GM12878 (cell line): ENCODE measurements at regions not wholly inside any gene's neighbourhood (a gene's known extent, or its start where the extent isn't known, plus 50 kb on each side); places are given as distances from the start of the nearest gene placed in this dataset.

Experiments used
- ATAC-seq: fragments of 200-7000 bp; cut with Tn5 transposase; 3 replicates; pipeline ENCODE4 v1.9.1; 2020; ENCODE audit warnings: mild to moderate bottlenecking, moderate library complexity
- BruUV-seq: library from RNA; stranded (reverse); fragments of 400-500 nt; replicated peaks from 2 replicates; lab custom pipeline; 2021; lab: Mats Ljungman, UMichigan
- CTCF ChIA-PET: fragments of 300-600 bp; sonication (Branson Sonifier 250); formaldehyde crosslinking; extraction: SDS; loops from one replicate; lab custom pipeline; 2021; ENCODE audit warnings: inconsistent platforms; lab: Yijun Ruan, JAX
- POLR2A ChIA-PET: fragments of 350-600 bp; formaldehyde crosslinking; extraction: SDS; loops from one replicate; lab custom pipeline; 2021; ENCODE audit warnings: inconsistent platforms; lab: Charles Lee
- RAD21 ChIA-PET: fragments of 300-600 bp; sonication (Branson Sonifier 250); formaldehyde crosslinking; loops from one replicate; lab custom pipeline; 2023; ENCODE audit warnings: antibody characterized with exemption; ENCODE audit not compliant: unreplicated experiment; lab: Charles Lee
- SMC1A ChIA-PET: fragments of 300-600 bp; sonication (Branson Sonifier 250); formaldehyde crosslinking; loops from one replicate; lab custom pipeline; 2023; ENCODE audit not compliant: unreplicated experiment, uncharacterized antibody; lab: Charles Lee
- DNase-seq: peaks from one replicate; pipeline ENCODE4 v3.0.0-alpha.2; 2011; ENCODE audit warnings: low read depth, low spot score
- FAIRE-seq: peaks from 3 replicates; lab custom pipeline; 2011; peaks lifted over from hg19 to GRCh38; lab: Jason Lieb, UNC
- H2AFZ ChIP-seq: 2 replicates; pipeline ENCODE4 v1.6.0; 2011; ENCODE audit warnings: low read depth, low read length, control low read depth; ENCODE audit not compliant: control insufficient read depth
- H3K27ac ChIP-seq: 2 replicates; pipeline ENCODE4 v1.5.1; 2011; ENCODE audit warnings: control low read depth; ENCODE audit not compliant: control insufficient read depth, insufficient read depth
- H3K27me3 ChIP-seq, 2 experiments: replicated peaks in 1 of 2; 2 replicates each; pipeline versions ENCODE4 v1.6.0 to v1.6.1; 2011; ENCODE audit warnings: low read length in 1 of 2; ENCODE audit not compliant: control insufficient read depth in 2 of 2, insufficient read depth in 2 of 2
- H3K36me3 ChIP-seq, 2 experiments: 2 replicates each; pipeline ENCODE4 v1.5.1; 2011; ENCODE audit warnings: low read length in 1 of 2; ENCODE audit not compliant: control insufficient read depth in 2 of 2, insufficient read depth in 2 of 2
- H3K4me1 ChIP-seq: 2 replicates; pipeline ENCODE4 v1.6.1; 2011; ENCODE audit warnings: mild to moderate bottlenecking, low read length, moderate library complexity, mixed read lengths; ENCODE audit not compliant: control insufficient read depth, insufficient read depth
- H3K4me2 ChIP-seq: 2 replicates; pipeline ENCODE4 v1.6.0; 2011; ENCODE audit warnings: control low read depth; ENCODE audit not compliant: control insufficient read depth, insufficient read depth
- H3K4me3 ChIP-seq: fragments of 200-600 bp; sonication (generic); 2 replicates; pipeline ENCODE4 v1.5.1; 2016
- H3K79me2 ChIP-seq: 2 replicates; pipeline ENCODE4 v1.6.0; 2011; ENCODE audit warnings: low read length; ENCODE audit not compliant: control insufficient read depth, insufficient read depth
- H3K9ac ChIP-seq: 2 replicates; pipeline ENCODE4 v1.8.0; 2011; ENCODE audit warnings: low read length, control low read depth, mixed read lengths; ENCODE audit not compliant: control insufficient read depth, insufficient read depth
- H3K9me3 ChIP-seq: replicated peaks from 3 replicates; pipeline ENCODE4 v1.5.1; 2011; ENCODE audit warnings: mild to moderate bottlenecking, low read length; ENCODE audit not compliant: control insufficient read depth, insufficient read depth
- H4K20me1 ChIP-seq: 2 replicates; pipeline ENCODE4 v1.6.0; 2011; ENCODE audit not compliant: control insufficient read depth, insufficient read depth
- BHLHE40 ChIP-seq, 2 experiments: fragments of 450-650 bp in 1 of 2; IDR thresholded peaks; 2 replicates each; pipeline ENCODE4 v1.6.1; 2011 to 2017; ENCODE audit warnings: low read depth in 2 of 2, borderline replicate concordance in 1 of 2, improper control_type of control experiment in 1 of 2, low read length in 1 of 2, mild to moderate bottlenecking in 1 of 2
- BMI1 ChIP-seq: fragments of 450-650 bp; IDR thresholded peaks from 2 replicates; pipeline ENCODE4 v1.6.1; 2016; ENCODE audit warnings: mild to moderate bottlenecking, moderate library complexity, borderline replicate concordance
- CBX5 ChIP-seq: sonication (generic); IDR thresholded peaks from 2 replicates; pipeline ENCODE4 v1.6.1; 2016; ENCODE audit warnings: low read depth, moderate library complexity, mild to moderate bottlenecking, inconsistent platforms
- DPF2 ChIP-seq: fragments of 450-650 bp; IDR thresholded peaks from 2 replicates; pipeline ENCODE4 v1.6.1; 2017; ENCODE audit warnings: mild to moderate bottlenecking
- EED ChIP-seq: sonication (generic); IDR thresholded peaks from 2 replicates; pipeline ENCODE4 v1.6.1; 2016; ENCODE audit warnings: antibody characterized with exemption, low read depth
- GABPA ChIP-seq: IDR thresholded peaks from 2 replicates; pipeline ENCODE4 v1.6.1; 2014; ENCODE audit warnings: antibody characterized with exemption, low read depth, mild to moderate bottlenecking, inconsistent platforms
- IKZF2 ChIP-seq, 2 experiments: fragments of 450-650 bp; IDR thresholded peaks; 2 replicates each; pipeline ENCODE4 v1.6.1; 2017; ENCODE audit warnings: mild to moderate bottlenecking in 2 of 2, moderate library complexity in 2 of 2
- IRF5 ChIP-seq: fragments of 450-650 bp; IDR thresholded peaks from 2 replicates; pipeline ENCODE4 v1.6.1; 2017; ENCODE audit warnings: borderline replicate concordance
- JUND ChIP-seq: IDR thresholded peaks from 2 replicates; pipeline ENCODE4 v1.6.1; 2012; ENCODE audit warnings: low read depth, mild to moderate bottlenecking, low read length, improper control_type of control experiment, moderate library complexity
- MTA2 ChIP-seq: fragments of 450-650 bp; IDR thresholded peaks from 2 replicates; pipeline ENCODE4 v1.6.1; 2016; ENCODE audit warnings: low read depth, mild to moderate bottlenecking, moderate library complexity
- NKRF ChIP-seq: fragments of 450-650 bp; conservative IDR thresholded peaks from 2 replicates; pipeline ENCODE4 v1.6.1; 2017; ENCODE audit warnings: mild to moderate bottlenecking, moderate library complexity
- NR2F1 ChIP-seq: fragments of 450-650 bp; conservative IDR thresholded peaks from 2 replicates; pipeline ENCODE4 v1.6.1; 2017; ENCODE audit warnings: mild to moderate bottlenecking
- RBBP5 ChIP-seq: fragments of 200-600 bp; sonication (generic); conservative IDR thresholded peaks from 2 replicates; pipeline ENCODE4 v1.6.1; 2016
- SPI1 ChIP-seq: IDR thresholded peaks from 2 replicates; pipeline ENCODE4 v1.6.1; 2011; ENCODE audit warnings: low read depth, mild to moderate bottlenecking, low read length, moderate library complexity, borderline replicate concordance; ENCODE audit not compliant: insufficient read depth
- STAT1 ChIP-seq: fragments of 450-650 bp; conservative IDR thresholded peaks from 2 replicates; pipeline ENCODE4 v1.6.1; 2014; ENCODE audit warnings: antibody characterized with exemption, mild to moderate bottlenecking
- YBX1 ChIP-seq: fragments of 450-650 bp; IDR thresholded peaks from 2 replicates; pipeline ENCODE4 v1.6.1; 2016; ENCODE audit warnings: antibody characterized with exemption
- WGBS: methylation state at CpG from one replicate; pipeline ENCODE4 v1.1.6; 2016; ENCODE audit warnings: low lambda C conversion rate; ENCODE audit not compliant: insufficient replicate concordance, insufficient coverage; ENCODE audit errors: missing lambda C conversion rate; 5-methylcytosine and 5-hydroxymethylcytosine counted together
- in situ Hi-C: fragments of 300-500 bp; cut with MboI; formaldehyde crosslinking; loops from 9 replicates; pipeline ENCODE4 v1.14.3; 2018; ENCODE audit warnings: mixed read lengths
- intact Hi-C: fragments of 100-400 bp; cut with micrococcal nuclease; formaldehyde crosslinking; loops from one replicate; pipeline ENCODE4 v1.14.2; 2022; ENCODE audit not compliant: unreplicated experiment
- TF ChIP-seq, protein P1 (sequence below): fragments of 450-650 bp; IDR thresholded peaks from 2 replicates; pipeline ENCODE4 v1.6.1; 2018; ENCODE audit warnings: borderline replicate concordance, mild to moderate bottlenecking; ENCODE audit not compliant: partially characterized antibody
- TF ChIP-seq, protein P2 (sequence below): IDR thresholded peaks from 2 replicates; pipeline ENCODE4 v1.6.1; 2012; ENCODE audit warnings: low read length, inconsistent platforms

DNA sequence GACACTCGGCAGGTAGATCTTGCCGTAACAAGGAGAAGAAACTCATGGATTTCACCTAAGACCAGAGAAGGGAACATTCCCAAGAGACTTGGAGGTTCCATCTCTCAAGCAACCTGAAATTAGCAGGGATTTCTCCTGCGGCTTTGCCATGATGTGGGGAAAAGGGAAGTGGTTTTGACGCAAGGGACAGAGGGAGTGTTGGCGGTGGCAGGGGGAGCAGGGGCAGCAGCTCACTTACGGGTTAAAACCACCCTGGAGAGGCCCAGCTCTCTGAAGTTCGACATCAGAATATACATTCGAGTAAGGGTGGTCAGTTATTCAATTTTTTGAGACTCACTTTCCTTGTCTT, 76.1 kb upstream of the POMP start:
- H3K9ac ChIP-seq = no peak overlapping the region
- no peaks in the 10 kb centered on the region for H3K27me3 ChIP-seq
- DNase-seq (no peak), ATAC-seq (no peak), FAIRE-seq (no peak)
- RAD21 ChIA-PET = interaction anchor here (1.1 to 1.3 kb wide), 5 partner anchors 11 to 127 kb away, joined by 3 to 4 read pairs (median 3); no protein-coding TSS in a partner anchor
- in situ Hi-C loops (no loop called here), intact Hi-C loops (no loop called here)
- 35% methylated on average over 8 of the region's 8 CpGs for WGBS
- H3K27ac ChIP-seq = no peak overlapping the region
- no peak overlapping the region for H3K4me3 ChIP-seq
- SMC1A ChIA-PET = interaction anchor here (0.7 to 1.5 kb wide), 7 partner anchors 9 to 259 kb away, joined by 3 to 6 read pairs (median 4); no protein-coding TSS in a partner anchor
- POLR2A ChIA-PET = interaction anchor here (0.6 kb wide), 1 partner anchor 136 kb away, joined by 3 read pairs; the partner anchor contains the start of gene SLC46A3
- no peak overlapping the region for H2AFZ ChIP-seq
- H3K79me2 ChIP-seq = no peaks in the 10 kb centered on the region
- no peaks in the 10 kb centered on the region for H4K20me1 ChIP-seq
- no TSS peak for BruUV-seq
- CTCF ChIA-PET = interaction anchor here (0.9 to 2.0 kb wide), 2 partner anchors 53 to 75 kb away, joined by 3 to 8 read pairs; no protein-coding TSS in a partner anchor
- H3K4me1 ChIP-seq = no peaks in the 10 kb centered on the region
- H3K4me2 ChIP-seq = no peak overlapping the region
- no peaks in the 10 kb centered on the region for H3K9me3 ChIP-seq
- no peaks in the 10 kb centered on the region for H3K36me3 ChIP-seq
- peak; percentile 35; the same call in 1 of the 2 replicates for TF ChIP-seq EED
- no peak for TF ChIP-seq YBX1
- TF ChIP-seq SPI1 = 0 out of 2 replicates have a peak, but pooled peaks have one; percentile 34
- 0 out of 2 replicates have a peak, but pooled peaks have one; percentile 21 for TF ChIP-seq MTA2
- TF ChIP-seq RBBP5 = no peak
- TF ChIP-seq STAT1 = no peak
- TF ChIP-seq BMI1 = peak; percentile 20; the same call in 1 of the 2 replicates
- TF ChIP-seq NR2F1 = 0 out of 2 replicates have a peak, but pooled peaks have one; percentile 4
- TF ChIP-seq JUND = no peak
- TF ChIP-seq, protein P1, sequence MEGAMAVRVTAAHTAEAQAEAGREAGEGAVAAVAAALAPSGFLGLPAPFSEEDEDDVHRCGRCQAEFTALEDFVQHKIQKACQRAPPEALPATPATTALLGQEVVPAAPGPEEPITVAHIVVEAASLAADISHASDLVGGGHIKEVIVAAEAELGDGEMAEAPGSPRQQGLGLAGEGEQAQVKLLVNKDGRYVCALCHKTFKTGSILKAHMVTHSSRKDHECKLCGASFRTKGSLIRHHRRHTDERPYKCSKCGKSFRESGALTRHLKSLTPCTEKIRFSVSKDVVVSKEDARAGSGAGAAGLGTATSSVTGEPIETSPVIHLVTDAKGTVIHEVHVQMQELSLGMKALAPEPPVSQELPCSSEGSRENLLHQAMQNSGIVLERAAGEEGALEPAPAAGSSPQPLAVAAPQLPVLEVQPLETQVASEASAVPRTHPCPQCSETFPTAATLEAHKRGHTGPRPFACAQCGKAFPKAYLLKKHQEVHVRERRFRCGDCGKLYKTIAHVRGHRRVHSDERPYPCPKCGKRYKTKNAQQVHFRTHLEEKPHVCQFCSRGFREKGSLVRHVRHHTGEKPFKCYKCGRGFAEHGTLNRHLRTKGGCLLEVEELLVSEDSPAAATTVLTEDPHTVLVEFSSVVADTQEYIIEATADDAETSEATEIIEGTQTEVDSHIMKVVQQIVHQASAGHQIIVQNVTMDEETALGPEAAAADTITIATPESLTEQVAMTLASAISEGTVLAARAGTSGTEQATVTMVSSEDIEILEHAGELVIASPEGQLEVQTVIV = no peak
- 0 out of 2 replicates have a peak, but pooled peaks have one; percentile 47 for TF ChIP-seq DPF2
- TF ChIP-seq, protein P2, sequence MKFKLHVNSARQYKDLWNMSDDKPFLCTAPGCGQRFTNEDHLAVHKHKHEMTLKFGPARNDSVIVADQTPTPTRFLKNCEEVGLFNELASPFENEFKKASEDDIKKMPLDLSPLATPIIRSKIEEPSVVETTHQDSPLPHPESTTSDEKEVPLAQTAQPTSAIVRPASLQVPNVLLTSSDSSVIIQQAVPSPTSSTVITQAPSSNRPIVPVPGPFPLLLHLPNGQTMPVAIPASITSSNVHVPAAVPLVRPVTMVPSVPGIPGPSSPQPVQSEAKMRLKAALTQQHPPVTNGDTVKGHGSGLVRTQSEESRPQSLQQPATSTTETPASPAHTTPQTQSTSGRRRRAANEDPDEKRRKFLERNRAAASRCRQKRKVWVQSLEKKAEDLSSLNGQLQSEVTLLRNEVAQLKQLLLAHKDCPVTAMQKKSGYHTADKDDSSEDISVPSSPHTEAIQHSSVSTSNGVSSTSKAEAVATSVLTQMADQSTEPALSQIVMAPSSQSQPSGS = no peak
- TF ChIP-seq NKRF = no peak
- TF ChIP-seq IRF5 = no peak
- TF ChIP-seq BHLHE40 (IDR thresholded peaks at IDR 0.05; ENCODE audit: borderline replicate concordance in 1 of 2, low read depth in 2 of 2, low read length in 1 of 2) = no peak
- no peak for TF ChIP-seq GABPA
- TF ChIP-seq IKZF2 (IDR thresholded peaks at IDR 0.05) = peak in 1 of 2 experiments; percentile 49; a peak in 1 of 4 replicates
- TF ChIP-seq CBX5 = no peak
